HG03060 (cell line): ENCODE measurements at regions not wholly inside any gene's neighbourhood (a gene's known extent, or its start where the extent isn't known, plus 50 kb on each side); places are given as distances from the start of the nearest gene placed in this dataset.
"Not testable (repeated sequence)": the region's sequence is repeated elsewhere in the genome, so short reads cannot be mapped to it uniquely, and the experiment has no call there.

Experiments
- ATAC-seq: cut with Tn5 transposase; IDR thresholded peaks from one replicate; pipeline ENCODE4 v1.9.1; 2021; ENCODE audit warnings: low read depth, moderate number of reproducible peaks; ENCODE audit not compliant: unreplicated experiment

GRCh38 chr12:62190689-62191490, 69.3 kb upstream of the USP15 start:
- ATAC-seq: no peak

GRCh38 chr12:62191491-62192179, 68.6 kb upstream of the USP15 start:
- no peak for ATAC-seq

- ATAC-seq: peak; percentile 91
Observed at GRCh38 chr12:62192180-62192902, 67.9 kb upstream of the USP15 start.

- ATAC-seq: no peak
Observed at GRCh38 chr12:62192903-62193250, 67.3 kb upstream of the USP15 start.

- no peak for ATAC-seq
Observed at GRCh38 chr12:62194031-62194430, 66.2 kb upstream of the USP15 start.

GRCh38 chr12:62194616-62195015, 65.6 kb upstream of the USP15 start:
- no peak for ATAC-seq

GRCh38 chr12:62196146-62196545, 64.1 kb upstream of the USP15 start:
- no peak for ATAC-seq

- not testable (repeated sequence) for ATAC-seq
Observed at GRCh38 chr12:62202861-62203260, 57.3 kb upstream of the USP15 start.

GRCh38 chr12:62205346-62205745, 54.9 kb upstream of the USP15 start:
- ATAC-seq: no peak

- ATAC-seq: no peak
Observed at GRCh38 chr12:62207248-62207647, 53.0 kb upstream of the USP15 start.
